HCT116 (cell line): ENCODE measurements at regions not wholly inside any gene's neighbourhood (a gene's known extent, or its start where the extent isn't known, plus 50 kb on each side); places are given as distances from the start of the nearest gene placed in this dataset.

Source experiments
- CTCF ChIP-seq, 3 experiments: fragments of 200-600 bp in 1 of 3; sonication (generic) in 1 of 3; IDR thresholded peaks in 2 of 3; conservative IDR thresholded peaks in 1 of 3; 2 replicates each; pipeline ENCODE4 v1.5.1; 2012 to 2017; ENCODE audit warnings: low read depth in 2 of 3, low read length in 2 of 3, antibody characterized with exemption in 1 of 3, borderline replicate concordance in 1 of 3, control low read depth in 1 of 3, mild to moderate bottlenecking in 1 of 3, mixed read lengths in 1 of 3, mixed run types in 1 of 3, moderate library complexity in 1 of 3; ENCODE audit not compliant: insufficient read depth in 1 of 3
- EZH2 ChIP-seq: fragments of 200-600 bp; sonication (generic); IDR thresholded peaks from 2 replicates; pipeline ENCODE4 v1.6.1; 2017; ENCODE audit warnings: antibody characterized with exemption, mixed run types
- EZH2phosphoT487 ChIP-seq: fragments of 200-600 bp; IDR thresholded peaks from 2 replicates; pipeline ENCODE4 v1.6.1; 2018; ENCODE audit warnings: antibody characterized with exemption, borderline replicate concordance
- MAX ChIP-seq: IDR thresholded peaks from 2 replicates; pipeline ENCODE4 v1.6.1; 2012
- POLR2A ChIP-seq: IDR thresholded peaks from 2 replicates; pipeline ENCODE4 v1.7.0; 2011; ENCODE audit warnings: borderline replicate concordance; ENCODE audit not compliant: insufficient read depth, insufficient read length; ENCODE audit errors: extremely low read depth
- POLR2AphosphoS5 ChIP-seq: IDR thresholded peaks from 2 replicates; pipeline ENCODE4 v1.6.1; 2011; ENCODE audit warnings: mild to moderate bottlenecking, low read depth, low read length, moderate library complexity
- REST ChIP-seq: IDR thresholded peaks from 2 replicates; pipeline ENCODE4 v1.6.1; 2012; ENCODE audit warnings: low read depth
- YY1 ChIP-seq: IDR thresholded peaks from 2 replicates; pipeline ENCODE4 v1.6.1; 2011; ENCODE audit warnings: low read length, low read depth, moderate library complexity, mild to moderate bottlenecking; ENCODE audit not compliant: insufficient replicate concordance; ENCODE audit errors: extremely low read depth
- ZFX ChIP-seq: fragments of 450-650 bp; IDR thresholded peaks from 2 replicates; pipeline ENCODE4 v1.6.1; 2017
- TF ChIP-seq, protein P1 (sequence below): IDR thresholded peaks from 2 replicates; pipeline ENCODE4 v1.6.1; 2011; ENCODE audit warnings: mild to moderate bottlenecking, low read length, moderate library complexity; ENCODE audit not compliant: insufficient replicate concordance; ENCODE audit errors: extremely low read depth
- TF ChIP-seq, protein P2 (sequence below): IDR thresholded peaks from 2 replicates; pipeline ENCODE4 v1.6.1; 2012

DNA sequence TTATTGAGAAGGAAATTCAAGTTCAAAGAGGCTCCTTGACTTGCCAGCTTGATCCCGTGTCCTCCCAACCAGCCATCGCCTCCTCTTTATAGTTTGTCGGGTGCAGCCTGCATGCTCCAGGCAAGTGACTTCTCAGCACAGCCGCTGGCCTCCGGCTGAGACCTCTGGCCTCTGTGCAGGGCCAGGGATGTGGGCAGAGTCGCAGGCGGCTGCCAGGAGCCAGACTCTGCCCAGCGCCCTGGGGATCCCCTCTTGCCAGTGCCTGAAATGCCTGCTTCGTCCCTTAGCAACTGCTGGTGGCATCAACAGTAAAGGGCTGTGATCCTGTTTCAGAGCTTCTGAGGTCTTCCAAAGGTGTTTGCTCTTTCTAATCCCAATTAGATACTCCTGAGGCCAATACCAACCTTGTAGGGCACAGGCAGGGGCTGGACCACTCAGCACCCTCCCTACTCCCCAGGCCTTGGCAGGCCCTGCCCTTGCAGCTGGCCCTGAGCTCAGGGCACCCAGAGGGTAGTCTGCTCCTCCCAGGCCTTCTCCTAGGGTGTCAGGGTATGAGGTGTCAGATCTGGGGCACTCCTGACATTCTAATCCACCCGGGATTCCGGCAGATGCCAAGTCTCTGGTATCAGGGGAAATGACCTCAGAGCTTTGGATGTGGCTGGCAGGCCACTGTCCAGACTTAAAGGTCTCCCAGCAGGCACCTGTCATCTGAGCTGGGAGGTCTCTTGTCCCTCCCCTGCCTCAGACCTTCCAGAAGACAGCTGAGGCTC, 68.0 kb upstream of the SIAH1 start:
- TF ChIP-seq EZH2phosphoT487 (no peak), EZH2 (no peak), CTCF (IDR thresholded peaks at IDR 0.05 in 2 of 3, conservative IDR thresholded peaks at IDR 0.05 in 1 of 3; ENCODE audit: borderline replicate concordance in 1 of 3, insufficient read depth in 1 of 3, low read depth in 2 of 3, low read length in 2 of 3) (no peak), REST (no peak), POLR2A (no peak), MAX (no peak), YY1 (no peak), POLR2AphosphoS5 (no peak), ZFX (no peak)
- TF ChIP-seq, protein P1, sequence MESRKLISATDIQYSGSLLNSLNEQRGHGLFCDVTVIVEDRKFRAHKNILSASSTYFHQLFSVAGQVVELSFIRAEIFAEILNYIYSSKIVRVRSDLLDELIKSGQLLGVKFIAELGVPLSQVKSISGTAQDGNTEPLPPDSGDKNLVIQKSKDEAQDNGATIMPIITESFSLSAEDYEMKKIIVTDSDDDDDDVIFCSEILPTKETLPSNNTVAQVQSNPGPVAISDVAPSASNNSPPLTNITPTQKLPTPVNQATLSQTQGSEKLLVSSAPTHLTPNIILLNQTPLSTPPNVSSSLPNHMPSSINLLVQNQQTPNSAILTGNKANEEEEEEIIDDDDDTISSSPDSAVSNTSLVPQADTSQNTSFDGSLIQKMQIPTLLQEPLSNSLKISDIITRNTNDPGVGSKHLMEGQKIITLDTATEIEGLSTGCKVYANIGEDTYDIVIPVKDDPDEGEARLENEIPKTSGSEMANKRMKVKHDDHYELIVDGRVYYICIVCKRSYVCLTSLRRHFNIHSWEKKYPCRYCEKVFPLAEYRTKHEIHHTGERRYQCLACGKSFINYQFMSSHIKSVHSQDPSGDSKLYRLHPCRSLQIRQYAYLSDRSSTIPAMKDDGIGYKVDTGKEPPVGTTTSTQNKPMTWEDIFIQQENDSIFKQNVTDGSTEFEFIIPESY: no peak
- TF ChIP-seq, protein P2, sequence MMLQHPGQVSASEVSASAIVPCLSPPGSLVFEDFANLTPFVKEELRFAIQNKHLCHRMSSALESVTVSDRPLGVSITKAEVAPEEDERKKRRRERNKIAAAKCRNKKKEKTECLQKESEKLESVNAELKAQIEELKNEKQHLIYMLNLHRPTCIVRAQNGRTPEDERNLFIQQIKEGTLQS: no peak
